ENCODE measurements at regions not wholly inside any gene's neighbourhood (a gene's known extent, or its start where the extent isn't known, plus 50 kb on each side); places are given as distances from the start of the nearest gene placed in this dataset.
A peak's percentile ranks its signal among the peaks of the same experiment; 100 is the strongest.

DNA sequence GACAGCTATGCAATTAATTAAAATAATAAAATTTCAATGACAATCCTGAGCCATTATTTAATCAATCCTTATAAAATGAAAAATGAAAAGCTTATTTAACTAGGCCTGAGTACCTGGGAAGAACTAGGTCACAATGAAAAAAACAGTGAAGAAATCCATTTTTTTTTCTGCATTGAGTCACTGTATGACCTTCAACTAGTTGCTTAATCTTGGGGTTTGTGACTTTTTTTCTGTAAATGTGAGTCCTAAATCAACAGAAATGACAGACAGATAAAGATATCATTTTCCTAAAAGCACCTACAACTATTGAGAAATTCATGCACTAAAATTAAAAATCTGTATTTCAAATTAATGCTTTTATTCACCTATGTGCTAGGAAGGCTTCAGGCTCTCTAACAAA, 96.8 kb downstream of the TMEM26 start:
- Histone ChIP-seq H3K27me3 (ENCODE audit: control insufficient read depth, insufficient read depth, low read length) (no peaks in the 10 kb centered on the region), H3K4me3 (ENCODE audit: low read depth, low read length) (no peak overlapping the region), H3K36me3 (ENCODE audit: control insufficient read depth, insufficient read depth, low read length) (no peaks in the 10 kb centered on the region)
- DNase-seq (ENCODE audit: low read depth) (peak; percentile 1), FAIRE-seq (no peak)
- TF ChIP-seq CTCF (IDR thresholded peaks at IDR 0.05; ENCODE audit: insufficient read depth, low read length, severe bottlenecking) = no peak

DNA sequence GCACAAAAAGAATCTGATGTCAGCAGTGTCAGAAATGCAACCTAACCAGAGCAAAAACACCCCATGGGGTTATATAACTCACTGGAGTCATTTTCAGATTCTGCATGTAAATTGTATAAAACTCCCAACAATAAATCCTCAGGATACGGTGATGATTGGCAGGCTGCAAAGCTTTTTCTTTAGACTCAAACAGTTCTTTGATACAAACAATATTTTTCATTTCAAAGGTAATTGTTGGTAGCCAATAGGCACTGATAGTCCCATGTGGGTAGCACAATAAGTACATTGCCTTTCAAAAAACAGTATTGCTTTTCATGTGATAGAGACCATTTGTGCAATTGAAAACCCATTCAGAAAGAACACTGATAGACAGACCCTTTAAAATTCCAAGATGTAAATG, 98.0 kb downstream of the TMEM26 start:
- no peak for TF ChIP-seq CTCF (IDR thresholded peaks at IDR 0.05; ENCODE audit: insufficient read depth, low read length, severe bottlenecking)
- H3K36me3 ChIP-seq (ENCODE audit: control insufficient read depth, insufficient read depth, low read length) = no peaks in the 10 kb centered on the region
- DNase-seq (ENCODE audit: low read depth) (no peak), FAIRE-seq (no peak)
- no peak overlapping the region for H3K4me3 ChIP-seq (ENCODE audit: low read depth, low read length)
- H3K27me3 ChIP-seq (ENCODE audit: control insufficient read depth, insufficient read depth, low read length) = no peaks in the 10 kb centered on the region

- Histone ChIP-seq H3K27me3 (ENCODE audit: control insufficient read depth, insufficient read depth, low read length) (no peaks in the 10 kb centered on the region), H3K4me3 (ENCODE audit: low read depth, low read length) (no peak overlapping the region), H3K36me3 (ENCODE audit: control insufficient read depth, insufficient read depth, low read length) (no peaks in the 10 kb centered on the region)
- FAIRE-seq (no peak), DNase-seq (ENCODE audit: low read depth) (no peak)
- no peak for TF ChIP-seq CTCF (IDR thresholded peaks at IDR 0.05; ENCODE audit: insufficient read depth, low read length, severe bottlenecking)
Observed at GRCh38 chr10:61354401-61354975, 98.7 kb downstream of the TMEM26 start.

DNA sequence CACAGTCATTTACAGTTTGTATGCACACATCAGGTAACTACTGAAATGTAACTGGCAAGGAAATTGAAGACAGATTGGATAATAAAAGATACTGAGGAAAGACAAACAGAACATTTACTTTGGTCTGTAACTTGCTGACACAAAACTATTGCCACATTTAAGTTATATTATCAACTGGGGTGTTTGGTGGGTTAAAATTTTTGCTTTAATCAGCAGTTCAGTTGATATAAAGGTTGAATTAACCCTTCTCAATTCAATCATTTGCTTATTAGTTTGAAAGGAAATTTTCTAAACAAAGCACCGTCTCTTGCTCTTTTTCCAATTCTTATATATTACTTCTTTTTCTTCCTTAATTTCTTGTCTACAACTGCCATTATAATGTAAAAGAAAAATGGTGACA, 102.4 kb downstream of the TMEM26 start:
- H3K36me3 ChIP-seq (ENCODE audit: control insufficient read depth, insufficient read depth, low read length) = no peaks in the 10 kb centered on the region
- H3K27me3 ChIP-seq (ENCODE audit: control insufficient read depth, insufficient read depth, low read length) = no peaks in the 10 kb centered on the region
- no peak for TF ChIP-seq CTCF (IDR thresholded peaks at IDR 0.05; ENCODE audit: insufficient read depth, low read length, severe bottlenecking)
- FAIRE-seq (no peak), DNase-seq (ENCODE audit: low read depth) (no peak)
- H3K4me3 ChIP-seq (ENCODE audit: low read depth, low read length) = no peak overlapping the region

DNA sequence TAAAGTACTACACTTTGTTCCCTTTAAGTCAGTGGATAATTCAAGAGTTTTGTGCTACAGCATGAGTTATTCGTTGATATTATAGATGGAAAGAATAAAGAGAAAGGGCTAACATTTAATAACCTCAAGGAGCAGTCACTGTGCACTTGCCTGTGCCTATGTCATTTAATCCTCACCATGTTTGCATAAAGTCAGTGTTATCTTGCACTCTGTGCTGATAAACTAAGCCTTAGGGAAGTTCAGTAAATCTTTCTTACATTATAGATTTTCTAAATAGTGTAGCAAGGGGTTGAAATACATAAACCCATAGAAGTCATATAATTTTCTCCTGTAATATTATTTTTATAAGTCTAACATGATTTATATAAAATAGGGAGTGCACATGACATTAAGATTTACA, 103.1 kb downstream of the TMEM26 start:
- Histone ChIP-seq H3K27me3 (ENCODE audit: control insufficient read depth, insufficient read depth, low read length) (no peaks in the 10 kb centered on the region), H3K4me3 (ENCODE audit: low read depth, low read length) (no peak overlapping the region), H3K36me3 (ENCODE audit: control insufficient read depth, insufficient read depth, low read length) (no peaks in the 10 kb centered on the region)
- FAIRE-seq (no peak), DNase-seq (ENCODE audit: low read depth) (no peak)
- TF ChIP-seq CTCF (IDR thresholded peaks at IDR 0.05; ENCODE audit: insufficient read depth, low read length, severe bottlenecking) = no peak

GRCh38 chr10:61346796-61347413, 106.3 kb downstream of the TMEM26 start:
- Histone ChIP-seq H3K36me3 (ENCODE audit: control insufficient read depth, insufficient read depth, low read length) (no peaks in the 10 kb centered on the region), H3K4me3 (ENCODE audit: low read depth, low read length) (no peak overlapping the region), H3K27me3 (ENCODE audit: control insufficient read depth, insufficient read depth, low read length) (no peaks in the 10 kb centered on the region)
- DNase-seq (ENCODE audit: low read depth) (no peak), FAIRE-seq (no peak)
- TF ChIP-seq CTCF (IDR thresholded peaks at IDR 0.05; ENCODE audit: insufficient read depth, low read length, severe bottlenecking) = no peak

Data from bronchial epithelial cell (primary cell).